Heart left ventricle (tissue), 16 donors: ENCODE measurements at regions not wholly inside any gene's neighbourhood (a gene's known extent, or its start where the extent isn't known, plus 50 kb on each side); places are given as distances from the start of the nearest gene placed in this dataset.

Source experiments
- ATAC-seq, 4 donors: fragments of 200-7000 bp; cut with Tn5 transposase; one replicate each; pipeline ENCODE4 v1.9.1; 2020 to 2022; ENCODE audit warnings: moderate library complexity in 4 of 4, mild to moderate bottlenecking in 3 of 4, moderate number of reproducible peaks in 1 of 4
- DNase-seq, 5 donors: peaks; one replicate each; pipeline ENCODE4 v3.0.0-alpha.2; 2020
- H3K27ac ChIP-seq, 12 donors: fragments of 200-600 bp; sonication (generic) in 4 of 12; one replicate each; pipeline versions ENCODE4 v1.5.0 to v1.8.0; 2016 to 2022; ENCODE audit warnings: mild to moderate bottlenecking in 2 of 12
- H3K27me3 ChIP-seq, 9 donors: fragments of 200-600 bp; sonication (generic) in 2 of 9; one replicate each; pipeline versions ENCODE4 v1.5.1 to v1.8.0; 2016 to 2022; ENCODE audit warnings: mild to moderate bottlenecking in 3 of 9
- H3K36me3 ChIP-seq, 9 donors: fragments of 200-600 bp; sonication (generic) in 2 of 9; one replicate each; pipeline versions ENCODE4 v1.5.0 to v1.8.0; 2018 to 2022; ENCODE audit warnings: mild to moderate bottlenecking in 2 of 9
- H3K4me1 ChIP-seq, 12 donors: fragments of 200-600 bp; sonication (generic) in 4 of 12; one replicate each; pipeline versions ENCODE4 v1.5.0 to v1.8.0; 2016 to 2022; ENCODE audit warnings: mild to moderate bottlenecking in 3 of 12
- H3K4me3 ChIP-seq, 12 donors: fragments of 200-600 bp; sonication (generic) in 4 of 12; one replicate each; pipeline versions ENCODE4 v1.5.0 to v1.8.0; 2017 to 2022; ENCODE audit warnings: mild to moderate bottlenecking in 9 of 12, moderate library complexity in 4 of 12
- H3K9me3 ChIP-seq, 12 donors: fragments of 200-600 bp; sonication (generic) in 4 of 12; one replicate each; pipeline versions ENCODE4 v1.5.0 to v1.8.0; 2016 to 2022; ENCODE audit warnings: mild to moderate bottlenecking in 1 of 12
- POLR2A ChIP-seq, 2 donors: fragments of 450-650 bp; IDR thresholded peaks; one replicate each; pipeline ENCODE4 v1.6.1; 2017; ENCODE audit warnings: antibody characterized with exemption in 2 of 2, mild to moderate bottlenecking in 2 of 2, moderate library complexity in 2 of 2
- WGBS, 4 donors: extraction: QIAGEN DNeasy Blood & Tissue Kit in 2 of 4; methylation state at CpG; one replicate each; pipeline versions ENCODE4 v1.1.5 to v1.1.7; 2013 to 2018; 5-methylcytosine and 5-hydroxymethylcytosine counted together
- intact Hi-C, 10 donors: fragments of 100-400 bp; cut with DNase I; formaldehyde crosslinking; loops; one replicate each; pipeline versions ENCODE4 v1.11.1 to v1.14.2; 2022
- TF ChIP-seq, protein P1 (sequence below), 12 donors: fragments of 200-600 bp; sonication (generic) in 4 of 12; IDR thresholded peaks; one replicate each; pipeline versions ENCODE4 v1.5.0 to v1.8.0; 2018 to 2022; ENCODE audit warnings: antibody characterized with exemption in 12 of 12, mild to moderate bottlenecking in 5 of 12
- donor health status: ischemic (EF 13 %, LVEDD 7.1; RV severe dilation, severe dysfunction).
- donor health status: healthy with polysubstance abuse.
- donor health status: DM: no; HTN: yes; CAD: no.
- donor health status: DM: no; HTN: no; CAD: no.
- donor health status: ischemic (EF 25% LVEDD 6.9; RV normal size, moderate dysfunction).
- donor health status: ischemic (EF 25% LVEDD 5.7; RV mildly dilated, moderate dysfunction).
- donor health status: healthy.
- donor health status: DM: yes; HTN: yes; CAD: no.
- donor health status: ischemic (EF 35%, LVEDD 5.7; RV mildly dilated, moderate dysfunction).
- donor health status: nonischemic (EF 11% LVEDD 7.7; RV severe dilation, severe dysfunction).
- donor health status: DM: yes; HTN: yes; CAD: no.
- donor health status: PGD.
- donor health status: ischemic (EF 29% LVEDD 5.4; RV normal size, mild dysfunction).
- donor health status: nonischemic (EF 23%, LVEDD 6.1; RV moderate dilation, normal function).

DNA sequence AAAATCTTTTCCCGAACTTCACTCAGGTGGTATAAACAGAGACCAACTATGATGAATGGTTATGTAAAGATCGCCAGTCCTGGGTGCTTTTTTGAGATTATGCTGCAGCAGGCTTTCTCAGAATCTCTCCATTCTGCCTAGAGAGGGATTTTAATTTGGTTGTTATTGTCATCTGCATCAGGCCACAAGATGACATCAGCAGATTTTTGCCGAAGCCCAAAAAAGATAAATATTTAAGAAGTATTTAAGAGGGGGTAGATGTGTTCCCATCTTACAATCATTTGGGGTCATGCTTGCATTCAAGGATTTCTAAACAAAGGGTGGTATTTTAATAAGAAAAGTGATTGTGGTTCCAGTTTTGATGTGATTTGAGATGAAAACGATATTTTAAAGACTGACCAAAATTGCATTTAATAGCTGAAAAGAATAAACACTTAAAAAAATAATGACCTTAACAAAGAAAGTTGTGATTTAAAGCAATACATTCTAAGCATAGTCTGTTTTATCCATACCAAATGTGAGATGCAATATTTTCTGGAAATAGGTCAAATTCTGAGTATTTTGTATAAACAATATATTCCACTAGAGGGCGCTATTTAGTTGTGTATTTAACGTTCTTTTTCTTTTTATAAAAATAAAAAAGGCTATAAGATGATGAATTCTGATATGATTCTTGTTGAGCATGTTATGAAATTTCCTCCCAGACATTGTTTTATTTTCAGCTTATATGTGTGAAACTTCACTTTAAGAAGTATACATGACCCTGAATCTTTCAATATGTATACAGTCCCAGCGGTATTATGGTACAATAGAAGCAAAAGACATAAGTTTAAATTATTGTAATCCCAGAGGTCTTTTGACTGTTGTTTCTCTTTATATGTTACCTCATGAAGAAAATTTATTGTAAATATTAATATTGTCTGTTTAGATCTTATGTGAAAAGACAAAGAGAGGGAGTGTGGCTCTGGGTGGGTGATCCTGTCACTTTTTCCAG, 51.0 kb upstream of the ZFP64 start:
- Histone ChIP-seq H3K36me3 (no peaks in the 10 kb centered on the region), H3K27ac (no peak overlapping the region), H3K4me1 (no peaks in the 10 kb centered on the region), H3K4me3 (no peak overlapping the region), H3K9me3 (no peaks in the 10 kb centered on the region), H3K27me3 (peaks cover 0 to 4% (median 0%) of the 10 kb centered on the region in 9 donors)
- ATAC-seq, result no peak
- intact Hi-C loops, result loop anchor here in 7 of 10 donors (5.0 to 10.0 kb wide), 5 partner anchors 132 to 1305 kb away; no protein-coding TSS in a partner anchor
- no peak for DNase-seq
- no peak for TF ChIP-seq POLR2A (IDR thresholded peaks at IDR 0.05)
- TF ChIP-seq, protein P1, sequence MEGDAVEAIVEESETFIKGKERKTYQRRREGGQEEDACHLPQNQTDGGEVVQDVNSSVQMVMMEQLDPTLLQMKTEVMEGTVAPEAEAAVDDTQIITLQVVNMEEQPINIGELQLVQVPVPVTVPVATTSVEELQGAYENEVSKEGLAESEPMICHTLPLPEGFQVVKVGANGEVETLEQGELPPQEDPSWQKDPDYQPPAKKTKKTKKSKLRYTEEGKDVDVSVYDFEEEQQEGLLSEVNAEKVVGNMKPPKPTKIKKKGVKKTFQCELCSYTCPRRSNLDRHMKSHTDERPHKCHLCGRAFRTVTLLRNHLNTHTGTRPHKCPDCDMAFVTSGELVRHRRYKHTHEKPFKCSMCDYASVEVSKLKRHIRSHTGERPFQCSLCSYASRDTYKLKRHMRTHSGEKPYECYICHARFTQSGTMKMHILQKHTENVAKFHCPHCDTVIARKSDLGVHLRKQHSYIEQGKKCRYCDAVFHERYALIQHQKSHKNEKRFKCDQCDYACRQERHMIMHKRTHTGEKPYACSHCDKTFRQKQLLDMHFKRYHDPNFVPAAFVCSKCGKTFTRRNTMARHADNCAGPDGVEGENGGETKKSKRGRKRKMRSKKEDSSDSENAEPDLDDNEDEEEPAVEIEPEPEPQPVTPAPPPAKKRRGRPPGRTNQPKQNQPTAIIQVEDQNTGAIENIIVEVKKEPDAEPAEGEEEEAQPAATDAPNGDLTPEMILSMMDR (IDR thresholded peaks at IDR 0.05), result peak; percentile 42 to 88 (median 68)
- 58 to 61% (median 58%) methylated on average over 7 of the region's 7 CpGs for WGBS, 4 donors
